Islet precursor cell (in vitro differentiated cells): ENCODE measurements at regions not wholly inside any gene's neighbourhood (a gene's known extent, or its start where the extent isn't known, plus 50 kb on each side); places are given as distances from the start of the nearest gene placed in this dataset.

Experiments used
- DNase-seq: peaks from one replicate; pipeline ENCODE4 v3.0.0-alpha.2; 2018

GRCh38 chr18:67705748-67706147, 189.2 kb upstream of the DSEL start:
- no peak for DNase-seq

GRCh38 chr18:67695684-67696083, 179.2 kb upstream of the DSEL start:
- DNase-seq = no peak

GRCh38 chr18:67694787-67695186, 178.3 kb upstream of the DSEL start:
- DNase-seq = no peak

GRCh38 chr18:67692811-67693210, 176.3 kb upstream of the DSEL start:
- DNase-seq = no peak

- DNase-seq = no peak
Measured at GRCh38 chr18:67682516-67682915, 166.0 kb upstream of the DSEL start.

- DNase-seq = no peak
Measured at GRCh38 chr18:67677489-67677888, 161.0 kb upstream of the DSEL start.

GRCh38 chr18:67672716-67673115, 156.2 kb upstream of the DSEL start:
- no peak for DNase-seq

GRCh38 chr18:67672155-67672554, 155.6 kb upstream of the DSEL start:
- no peak for DNase-seq

- DNase-seq = no peak
Measured at GRCh38 chr18:67670024-67670543, 153.6 kb upstream of the DSEL start.

GRCh38 chr18:67665266-67665665, 148.7 kb upstream of the DSEL start:
- peak; percentile 60 for DNase-seq

GRCh38 chr18:67662996-67663395, 146.5 kb upstream of the DSEL start:
- no peak for DNase-seq

- DNase-seq = no peak
Measured at GRCh38 chr18:67661555-67661954, 145.0 kb upstream of the DSEL start.

- no peak for DNase-seq
Measured at GRCh38 chr18:67654101-67654500, 137.6 kb upstream of the DSEL start.

- DNase-seq = no peak
Measured at GRCh38 chr18:67652288-67652687, 135.8 kb upstream of the DSEL start.

GRCh38 chr18:67651438-67651837, 134.9 kb upstream of the DSEL start:
- DNase-seq = no peak

GRCh38 chr18:67650686-67651385, 134.3 kb upstream of the DSEL start:
- no peak for DNase-seq

- DNase-seq = no peak
Measured at GRCh38 chr18:67646890-67647289, 130.4 kb upstream of the DSEL start.

GRCh38 chr18:67644226-67644625, 127.7 kb upstream of the DSEL start:
- no peak for DNase-seq

- DNase-seq = no peak
Measured at GRCh38 chr18:67639872-67640271, 123.4 kb upstream of the DSEL start.

- no peak for DNase-seq
Measured at GRCh38 chr18:67636597-67637385, 120.3 kb upstream of the DSEL start.

- DNase-seq = no peak
Measured at GRCh38 chr18:67634631-67635338, 118.3 kb upstream of the DSEL start.

GRCh38 chr18:67633939-67634338, 117.4 kb upstream of the DSEL start:
- no peak for DNase-seq

GRCh38 chr18:67621906-67622305, 105.4 kb upstream of the DSEL start:
- no peak for DNase-seq
